Middle frontal gyrus (tissue), 1 donor: ENCODE measurements at regions not wholly inside any gene's neighbourhood (a gene's known extent, or its start where the extent isn't known, plus 50 kb on each side); places are given as distances from the start of the nearest gene placed in this dataset.

ENCODE experiments used
- DNase-seq: peaks from one replicate; pipeline ENCODE4 v3.0.0-alpha.2; 2015; ENCODE audit warnings: low spot score; ENCODE audit errors: extremely low spot score

GRCh38 chr5:20678386-20678785 lies 690.4 kb upstream of the CDH18 start:
- DNase-seq: no peak

- DNase-seq: no peak
Observed at GRCh38 chr5:20660588-20660987, 672.6 kb upstream of the CDH18 start.

- no peak for DNase-seq
Observed at GRCh38 chr5:20656262-20656661, 668.3 kb upstream of the CDH18 start.

GRCh38 chr5:20655211-20655610 lies 667.2 kb upstream of the CDH18 start:
- DNase-seq: no peak

GRCh38 chr5:20654746-20655145 lies 666.7 kb upstream of the CDH18 start:
- DNase-seq: no peak

- no peak for DNase-seq
Observed at GRCh38 chr5:20654033-20654432, 666.0 kb upstream of the CDH18 start.

GRCh38 chr5:20649966-20650365 lies 662.0 kb upstream of the CDH18 start:
- no peak for DNase-seq

GRCh38 chr5:20648981-20649380 lies 661.0 kb upstream of the CDH18 start:
- no peak for DNase-seq

- DNase-seq: no peak
Observed at GRCh38 chr5:20636686-20637085, 648.7 kb upstream of the CDH18 start.

- DNase-seq: no peak
Observed at GRCh38 chr5:20619591-20619990, 631.6 kb upstream of the CDH18 start.

GRCh38 chr5:20618340-20618739 lies 630.3 kb upstream of the CDH18 start:
- DNase-seq: no peak

- DNase-seq: no peak
Observed at GRCh38 chr5:20617841-20618240, 629.8 kb upstream of the CDH18 start.

GRCh38 chr5:20615888-20616563 lies 628.0 kb upstream of the CDH18 start:
- DNase-seq: no peak

GRCh38 chr5:20611620-20612019 lies 623.6 kb upstream of the CDH18 start:
- DNase-seq: no peak

GRCh38 chr5:20610681-20611080 lies 622.7 kb upstream of the CDH18 start:
- DNase-seq: no peak

GRCh38 chr5:20609126-20609525 lies 621.1 kb upstream of the CDH18 start:
- DNase-seq: no peak

GRCh38 chr5:20608567-20608966 lies 620.6 kb upstream of the CDH18 start:
- DNase-seq: no peak

- no peak for DNase-seq
Observed at GRCh38 chr5:20605732-20606525, 617.9 kb upstream of the CDH18 start.

GRCh38 chr5:20604992-20605391 lies 617.0 kb upstream of the CDH18 start:
- DNase-seq: no peak

GRCh38 chr5:20601678-20602100 lies 613.7 kb upstream of the CDH18 start:
- DNase-seq: no peak

GRCh38 chr5:20590356-20590755 lies 602.4 kb upstream of the CDH18 start:
- no peak for DNase-seq

- DNase-seq: no peak
Observed at GRCh38 chr5:20575571-20575970, 587.6 kb upstream of the CDH18 start.

- DNase-seq: no peak
Observed at GRCh38 chr5:20574576-20574975, 586.6 kb upstream of the CDH18 start.
